ENCODE measurements at regions not wholly inside any gene's neighbourhood (a gene's known extent, or its start where the extent isn't known, plus 50 kb on each side); places are given as distances from the start of the nearest gene placed in this dataset.

GRCh38 chr11:81989093-81989492, 744.6 kb downstream of the FAM181B start:
- TF ChIP-seq POLR2A (IDR thresholded peaks at IDR 0.05; ENCODE audit: low read length) (no peak), GATA1 (IDR thresholded peaks at IDR 0.05; ENCODE audit: low read depth, low read length) (no peak)
